ENCODE measurements at regions not wholly inside any gene's neighbourhood (a gene's known extent, or its start where the extent isn't known, plus 50 kb on each side); places are given as distances from the start of the nearest gene placed in this dataset.

DNA sequence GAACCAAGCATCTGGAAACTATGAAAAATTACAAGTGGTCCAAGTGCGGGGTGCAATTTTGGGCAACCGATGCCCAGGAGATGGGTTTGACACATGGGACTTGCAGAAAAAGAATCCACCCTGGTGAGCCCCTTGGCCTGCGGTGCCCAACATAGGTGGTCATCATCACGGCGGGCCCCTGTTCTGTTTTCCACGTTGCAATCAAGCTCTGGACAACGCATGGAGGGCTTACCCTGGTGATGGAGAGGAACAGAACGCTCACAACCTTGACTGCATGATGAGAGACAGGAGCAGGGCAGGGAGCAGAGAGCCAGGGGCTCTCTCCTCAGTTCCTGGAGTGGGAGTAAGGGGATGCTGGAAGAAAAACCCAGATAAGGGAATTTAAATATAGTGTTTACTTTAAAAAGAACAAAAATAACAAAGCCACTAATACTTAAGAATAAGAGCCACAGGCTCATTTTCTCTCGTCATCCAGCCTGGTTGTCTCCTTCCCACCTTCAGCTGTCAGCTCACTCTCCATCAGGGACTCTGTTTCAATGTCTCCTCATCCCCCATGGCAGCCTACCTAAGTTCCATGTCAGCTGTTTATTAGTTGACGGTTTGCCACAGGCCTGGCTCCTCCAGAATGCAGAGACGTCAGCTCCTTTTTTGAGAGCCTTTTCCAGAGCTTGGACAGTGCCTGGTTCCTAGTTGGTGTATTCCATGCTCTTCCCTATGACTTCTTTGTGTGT lies 172.1 kb downstream of the GADD45G start:
- H3K4me1 ChIP-seq (ENCODE audit: control insufficient read depth in 5 of 5, insufficient read depth in 5 of 5, low read length in 5 of 5): peaks cover 0 to 68% (median 10%) of the 10 kb centered on the region in 5 donors
- no peak overlapping the region for H3K27ac ChIP-seq (ENCODE audit: low read depth in 1 of 2, low read length in 1 of 2)
- no peaks in the 10 kb centered on the region for H3K36me3 ChIP-seq (ENCODE audit: control insufficient read depth in 4 of 4, insufficient read depth in 4 of 4, low read length in 4 of 4)
- WGBS, 2 donors: 89 to 91% methylated on average over 11 of the region's 11 CpGs
- TF ChIP-seq, protein P1, sequence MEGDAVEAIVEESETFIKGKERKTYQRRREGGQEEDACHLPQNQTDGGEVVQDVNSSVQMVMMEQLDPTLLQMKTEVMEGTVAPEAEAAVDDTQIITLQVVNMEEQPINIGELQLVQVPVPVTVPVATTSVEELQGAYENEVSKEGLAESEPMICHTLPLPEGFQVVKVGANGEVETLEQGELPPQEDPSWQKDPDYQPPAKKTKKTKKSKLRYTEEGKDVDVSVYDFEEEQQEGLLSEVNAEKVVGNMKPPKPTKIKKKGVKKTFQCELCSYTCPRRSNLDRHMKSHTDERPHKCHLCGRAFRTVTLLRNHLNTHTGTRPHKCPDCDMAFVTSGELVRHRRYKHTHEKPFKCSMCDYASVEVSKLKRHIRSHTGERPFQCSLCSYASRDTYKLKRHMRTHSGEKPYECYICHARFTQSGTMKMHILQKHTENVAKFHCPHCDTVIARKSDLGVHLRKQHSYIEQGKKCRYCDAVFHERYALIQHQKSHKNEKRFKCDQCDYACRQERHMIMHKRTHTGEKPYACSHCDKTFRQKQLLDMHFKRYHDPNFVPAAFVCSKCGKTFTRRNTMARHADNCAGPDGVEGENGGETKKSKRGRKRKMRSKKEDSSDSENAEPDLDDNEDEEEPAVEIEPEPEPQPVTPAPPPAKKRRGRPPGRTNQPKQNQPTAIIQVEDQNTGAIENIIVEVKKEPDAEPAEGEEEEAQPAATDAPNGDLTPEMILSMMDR (IDR thresholded peaks at IDR 0.05; ENCODE audit: control extremely low read depth, extremely low read depth): no peak
- DNase-seq (peak; percentile 61 to 84 (median 75)), ATAC-seq (ENCODE audit: insufficient read depth, low FRiP score) (no peak)
- no peaks in the 10 kb centered on the region for H3K9me3 ChIP-seq (ENCODE audit: control insufficient read depth in 4 of 4, insufficient read depth in 3 of 4, low read length in 3 of 4)
- H3K9ac ChIP-seq (ENCODE audit: insufficient read depth in 1 of 2, low read length in 2 of 2): no peak overlapping the region
- H3K4me3 ChIP-seq: no peak overlapping the region
- H3K27me3 ChIP-seq (ENCODE audit: control insufficient read depth in 3 of 3, insufficient read depth in 3 of 3, low read length in 2 of 3): no peaks in the 10 kb centered on the region

DNA sequence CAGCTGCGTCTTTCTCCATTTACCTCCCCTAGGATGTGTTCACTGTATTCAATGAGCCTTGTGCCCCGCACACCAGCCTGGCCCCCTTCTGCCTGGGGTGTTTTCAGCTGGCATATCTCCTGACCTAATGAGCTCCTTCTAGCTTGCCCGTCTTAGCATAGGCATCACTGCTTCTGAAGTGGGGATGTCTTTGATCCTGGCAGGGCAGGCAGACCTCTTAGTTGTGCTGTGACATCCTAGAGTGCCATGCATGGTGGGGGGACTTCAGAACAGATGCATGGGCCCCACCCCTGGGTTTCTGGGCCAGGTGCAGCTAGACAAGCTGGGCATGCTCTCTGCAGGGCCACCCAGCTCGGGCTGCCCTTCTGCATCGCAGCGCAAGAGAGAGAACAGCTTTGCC lies 172.7 kb downstream of the GADD45G start:
- DNase-seq (no peak), ATAC-seq (ENCODE audit: insufficient read depth, low FRiP score) (no peak)
- Histone ChIP-seq H3K36me3 (ENCODE audit: control insufficient read depth in 4 of 4, insufficient read depth in 4 of 4, low read length in 4 of 4) (no peaks in the 10 kb centered on the region), H3K9ac (ENCODE audit: insufficient read depth in 1 of 2, low read length in 2 of 2) (no peak overlapping the region), H3K4me3 (no peak overlapping the region), H3K9me3 (ENCODE audit: control insufficient read depth in 4 of 4, insufficient read depth in 3 of 4, low read length in 3 of 4) (no peaks in the 10 kb centered on the region), H3K4me1 (ENCODE audit: control insufficient read depth in 5 of 5, insufficient read depth in 5 of 5, low read length in 5 of 5) (peaks cover 0 to 71% (median 10%) of the 10 kb centered on the region in 5 donors), H3K27ac (ENCODE audit: low read depth in 1 of 2, low read length in 1 of 2) (no peak overlapping the region), H3K27me3 (ENCODE audit: control insufficient read depth in 3 of 3, insufficient read depth in 3 of 3, low read length in 2 of 3) (no peaks in the 10 kb centered on the region)
- TF ChIP-seq, protein P1 (IDR thresholded peaks at IDR 0.05; ENCODE audit: control extremely low read depth, extremely low read depth): no peak
- 86 to 93% methylated on average over 6 of the region's 6 CpGs for WGBS, 2 donors

DNA sequence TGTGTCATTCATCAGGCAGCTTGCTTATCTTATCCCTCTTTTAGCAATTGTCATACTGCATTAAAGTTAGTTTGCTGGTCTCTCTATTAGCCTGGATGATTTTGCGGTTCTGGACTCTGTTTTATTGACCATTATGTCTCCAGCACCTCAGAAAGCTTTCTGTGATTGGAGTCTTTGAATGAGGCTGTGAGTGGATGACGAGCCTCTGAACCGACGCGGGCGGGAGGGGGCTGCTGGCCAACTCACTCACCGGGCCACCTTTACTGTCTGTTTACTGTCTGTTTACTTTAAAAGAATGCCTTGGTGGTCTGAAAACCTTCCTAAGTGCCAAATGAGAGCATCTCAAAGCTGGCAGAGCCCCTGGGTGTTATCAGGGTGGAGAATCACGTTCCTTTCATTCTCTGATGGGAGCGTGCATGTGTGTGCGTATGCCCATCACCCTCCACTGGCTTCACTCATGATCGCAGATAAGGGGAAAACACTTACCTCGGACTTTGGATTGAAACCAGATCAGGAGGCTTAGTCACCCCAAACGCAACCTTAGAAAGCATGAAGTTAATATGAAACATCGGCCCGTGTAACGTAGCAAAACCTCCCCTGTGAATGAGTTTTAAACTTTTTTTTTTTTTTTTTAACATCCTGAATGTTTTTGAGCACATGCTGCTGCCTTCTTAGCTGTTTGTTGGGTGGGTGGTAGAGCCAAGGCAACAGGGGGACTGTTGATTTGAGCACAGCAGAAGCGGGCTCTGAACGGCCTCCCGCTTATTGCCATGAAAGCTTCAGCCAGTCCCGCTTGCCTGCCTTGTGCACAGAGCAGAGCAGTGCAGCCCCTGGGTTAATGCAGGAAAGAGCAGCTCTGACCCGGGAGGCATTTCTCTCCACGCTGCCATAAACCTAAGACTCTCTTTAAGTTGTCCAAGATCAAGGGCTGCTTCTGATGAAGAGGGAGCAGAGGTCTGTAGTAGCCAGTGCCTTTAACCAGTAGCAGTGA lies 173.6 kb downstream of the GADD45G start:
- no peaks in the 10 kb centered on the region for H3K27me3 ChIP-seq (ENCODE audit: control insufficient read depth in 3 of 3, insufficient read depth in 3 of 3, low read length in 2 of 3)
- H3K27ac ChIP-seq (ENCODE audit: low read depth in 1 of 2, low read length in 1 of 2): no peak overlapping the region
- no peaks in the 10 kb centered on the region for H3K36me3 ChIP-seq (ENCODE audit: control insufficient read depth in 4 of 4, insufficient read depth in 4 of 4, low read length in 4 of 4)
- no peak overlapping the region for H3K9ac ChIP-seq (ENCODE audit: insufficient read depth in 1 of 2, low read length in 2 of 2)
- TF ChIP-seq, protein P1 (IDR thresholded peaks at IDR 0.05; ENCODE audit: control extremely low read depth, extremely low read depth): no peak
- ATAC-seq (ENCODE audit: insufficient read depth, low FRiP score) (no peak), DNase-seq (peak in 2 of 3 donors; percentile 30 to 49)
- no peaks in the 10 kb centered on the region for H3K9me3 ChIP-seq (ENCODE audit: control insufficient read depth in 4 of 4, insufficient read depth in 3 of 4, low read length in 3 of 4)
- 76 to 82% methylated on average over 22 of the region's 22 CpGs for WGBS, 2 donors
- H3K4me3 ChIP-seq: no peak overlapping the region
- H3K4me1 ChIP-seq (ENCODE audit: control insufficient read depth in 5 of 5, insufficient read depth in 5 of 5, low read length in 5 of 5): peaks cover 0 to 71% (median 10%) of the 10 kb centered on the region in 5 donors
